22Rv1 (cell line): ENCODE measurements at regions not wholly inside any gene's neighbourhood (a gene's known extent, or its start where the extent isn't known, plus 50 kb on each side); places are given as distances from the start of the nearest gene placed in this dataset.
"Not testable (repeated sequence)": the region's sequence is repeated elsewhere in the genome, so short reads cannot be mapped to it uniquely, and the experiment has no call there.

ENCODE experiments used
- H3K27ac ChIP-seq: fragments of 450-650 bp; 2 replicates; pipeline ENCODE4 v1.5.1; 2017

GRCh38 chr1:149157409-149157808 lies 54.1 kb upstream of the NBPF9 start:
- H3K27ac ChIP-seq: not testable (repeated sequence)

GRCh38 chr1:149158308-149158707 lies 55.0 kb upstream of the NBPF9 start:
- not testable (repeated sequence) for H3K27ac ChIP-seq

- H3K27ac ChIP-seq: not testable (repeated sequence)
Measured at GRCh38 chr1:149163063-149163444, 59.7 kb upstream of the NBPF9 start.

GRCh38 chr1:149174765-149175164 lies 71.4 kb upstream of the NBPF9 start:
- H3K27ac ChIP-seq: not testable (repeated sequence)

GRCh38 chr1:149175812-149176211 lies 72.5 kb upstream of the NBPF9 start:
- H3K27ac ChIP-seq: not testable (repeated sequence)

GRCh38 chr1:149176453-149177316 lies 73.3 kb upstream of the NBPF9 start:
- not testable (repeated sequence) for H3K27ac ChIP-seq

GRCh38 chr1:149190742-149191141 lies 87.4 kb upstream of the NBPF9 start:
- H3K27ac ChIP-seq: not testable (repeated sequence)

GRCh38 chr1:149196651-149197050 lies 93.3 kb upstream of the NBPF9 start:
- not testable (repeated sequence) for H3K27ac ChIP-seq

GRCh38 chr1:149200567-149200966 lies 97.2 kb upstream of the NBPF9 start:
- H3K27ac ChIP-seq: not testable (repeated sequence)

GRCh38 chr1:149202283-149202682 lies 98.9 kb upstream of the NBPF9 start:
- H3K27ac ChIP-seq: not testable (repeated sequence)

- not testable (repeated sequence) for H3K27ac ChIP-seq
Measured at GRCh38 chr1:149204396-149204795, 101.0 kb upstream of the NBPF9 start.

- not testable (repeated sequence) for H3K27ac ChIP-seq
Measured at GRCh38 chr1:149208836-149209235, 105.5 kb upstream of the NBPF9 start.

- H3K27ac ChIP-seq: not testable (repeated sequence)
Measured at GRCh38 chr1:149211757-149212420, 108.5 kb upstream of the NBPF9 start.

- H3K27ac ChIP-seq: not testable (repeated sequence)
Measured at GRCh38 chr1:149212946-149213345, 109.6 kb upstream of the NBPF9 start.

GRCh38 chr1:149213673-149214072 lies 110.3 kb upstream of the NBPF9 start:
- not testable (repeated sequence) for H3K27ac ChIP-seq

GRCh38 chr1:149218080-149218988 lies 115.0 kb upstream of the NBPF9 start:
- H3K27ac ChIP-seq: not testable (repeated sequence)

GRCh38 chr1:149219539-149219938 lies 116.2 kb upstream of the NBPF9 start:
- not testable (repeated sequence) for H3K27ac ChIP-seq

- not testable (repeated sequence) for H3K27ac ChIP-seq
Measured at GRCh38 chr1:149220463-149221074, 117.2 kb upstream of the NBPF9 start.

- not testable (repeated sequence) for H3K27ac ChIP-seq
Measured at GRCh38 chr1:149227933-149228665, 124.7 kb upstream of the NBPF9 start.

- H3K27ac ChIP-seq: not testable (repeated sequence)
Measured at GRCh38 chr1:149228672-149229585, 125.6 kb upstream of the NBPF9 start.
